Smooth muscle cell (in vitro differentiated cells): ENCODE measurements at regions not wholly inside any gene's neighbourhood (a gene's known extent, or its start where the extent isn't known, plus 50 kb on each side); places are given as distances from the start of the nearest gene placed in this dataset.

Source experiments
- DNase-seq: peaks from one replicate; lab custom pipeline; 2025; ENCODE audit not compliant: unreplicated experiment; lab: John Stamatoyannopoulos, UW
- H2AFZ ChIP-seq: fragments of 200-600 bp; sonication (generic); 2 replicates; pipeline ENCODE4 v1.6.0; 2016; ENCODE audit warnings: antibody characterized with exemption, low read depth, mild to moderate bottlenecking
- H3F3A ChIP-seq: fragments of 200-600 bp; sonication (generic); 2 replicates; pipeline ENCODE4 v1.6.0; 2017; ENCODE audit warnings: antibody characterized with exemption, low read depth
- H3K27ac ChIP-seq: fragments of 200-600 bp; sonication (generic); 2 replicates; pipeline ENCODE4 v1.5.1; 2016; ENCODE audit warnings: low read depth, mild to moderate bottlenecking
- H3K27me3 ChIP-seq: fragments of 200-600 bp; sonication (generic); 2 replicates; pipeline ENCODE4 v1.6.1; 2016; ENCODE audit warnings: low read depth, mild to moderate bottlenecking
- H3K36me3 ChIP-seq: fragments of 200-600 bp; sonication (generic); 2 replicates; pipeline ENCODE4 v1.5.1; 2016; ENCODE audit warnings: low read depth
- H3K4me1 ChIP-seq: fragments of 200-600 bp; sonication (generic); 2 replicates; pipeline ENCODE4 v1.5.1; 2016; ENCODE audit warnings: low read depth
- H3K4me2 ChIP-seq: fragments of 200-600 bp; sonication (generic); 2 replicates; pipeline ENCODE4 v1.6.0; 2016; ENCODE audit warnings: mild to moderate bottlenecking
- H3K4me3 ChIP-seq: fragments of 200-600 bp; sonication (generic); 2 replicates; pipeline ENCODE4 v1.5.1; 2016; ENCODE audit warnings: mild to moderate bottlenecking
- H3K79me2 ChIP-seq: fragments of 200-600 bp; sonication (generic); 2 replicates; pipeline ENCODE4 v1.6.0; 2016; ENCODE audit warnings: low read depth, mild to moderate bottlenecking
- H3K9ac ChIP-seq: fragments of 200-600 bp; sonication (generic); 2 replicates; pipeline ENCODE4 v1.6.0; 2016; ENCODE audit warnings: low read depth
- H3K9me3 ChIP-seq: fragments of 200-600 bp; sonication (generic); replicated peaks from 2 replicates; pipeline ENCODE4 v1.5.1; 2016; ENCODE audit warnings: low read depth
- H4K20me1 ChIP-seq: fragments of 200-600 bp; sonication (generic); 2 replicates; pipeline ENCODE4 v1.6.0; 2016; ENCODE audit warnings: low read depth
- WGBS: methylation state at CpG from one replicate; pipeline ENCODE4 v1.1.7; 2016; ENCODE audit warnings: low lambda C conversion rate; 5-methylcytosine and 5-hydroxymethylcytosine counted together
- TF ChIP-seq, protein P1 (sequence below): fragments of 200-600 bp; sonication (generic); IDR thresholded peaks from 2 replicates; pipeline ENCODE4 v1.5.1; 2017; ENCODE audit warnings: borderline replicate concordance, mild to moderate bottlenecking, antibody characterized with exemption; ENCODE audit not compliant: insufficient read depth, poor library complexity, severe bottlenecking

DNA sequence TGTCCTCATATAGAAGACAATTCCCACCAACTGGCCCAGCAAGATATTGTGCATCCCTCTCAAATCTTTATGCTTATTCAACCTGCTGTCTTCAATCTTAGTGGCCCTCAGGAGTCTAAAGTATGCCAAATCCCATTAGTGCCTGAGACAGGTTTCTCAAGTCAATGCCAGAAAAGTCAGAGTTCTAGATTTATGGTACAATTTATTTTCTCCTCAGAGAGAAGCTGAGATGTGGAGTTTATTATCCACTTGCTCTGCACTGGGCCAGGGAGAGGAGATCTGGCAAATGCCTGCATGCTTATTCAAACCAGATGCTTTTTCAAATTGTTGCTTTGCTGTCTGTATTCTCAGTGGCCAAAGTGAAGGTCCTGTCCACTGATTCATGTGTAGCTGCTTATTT, 825.2 kb downstream of the METTL4 start:
- H3K4me1 ChIP-seq = no peaks in the 10 kb centered on the region
- no peak overlapping the region for H3K4me3 ChIP-seq
- no peak overlapping the region for H2AFZ ChIP-seq
- H3K9me3 ChIP-seq = no peaks in the 10 kb centered on the region
- H3K4me2 ChIP-seq = no peak overlapping the region
- H3K9ac ChIP-seq = no peak overlapping the region
- TF ChIP-seq, protein P1, sequence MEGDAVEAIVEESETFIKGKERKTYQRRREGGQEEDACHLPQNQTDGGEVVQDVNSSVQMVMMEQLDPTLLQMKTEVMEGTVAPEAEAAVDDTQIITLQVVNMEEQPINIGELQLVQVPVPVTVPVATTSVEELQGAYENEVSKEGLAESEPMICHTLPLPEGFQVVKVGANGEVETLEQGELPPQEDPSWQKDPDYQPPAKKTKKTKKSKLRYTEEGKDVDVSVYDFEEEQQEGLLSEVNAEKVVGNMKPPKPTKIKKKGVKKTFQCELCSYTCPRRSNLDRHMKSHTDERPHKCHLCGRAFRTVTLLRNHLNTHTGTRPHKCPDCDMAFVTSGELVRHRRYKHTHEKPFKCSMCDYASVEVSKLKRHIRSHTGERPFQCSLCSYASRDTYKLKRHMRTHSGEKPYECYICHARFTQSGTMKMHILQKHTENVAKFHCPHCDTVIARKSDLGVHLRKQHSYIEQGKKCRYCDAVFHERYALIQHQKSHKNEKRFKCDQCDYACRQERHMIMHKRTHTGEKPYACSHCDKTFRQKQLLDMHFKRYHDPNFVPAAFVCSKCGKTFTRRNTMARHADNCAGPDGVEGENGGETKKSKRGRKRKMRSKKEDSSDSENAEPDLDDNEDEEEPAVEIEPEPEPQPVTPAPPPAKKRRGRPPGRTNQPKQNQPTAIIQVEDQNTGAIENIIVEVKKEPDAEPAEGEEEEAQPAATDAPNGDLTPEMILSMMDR = no peak
- no peaks in the 10 kb centered on the region for H4K20me1 ChIP-seq
- H3F3A ChIP-seq = no peaks in the 10 kb centered on the region
- no peak overlapping the region for H3K27ac ChIP-seq
- peaks cover 14% of the 10 kb centered on the region for H3K27me3 ChIP-seq
- no peak for DNase-seq
- H3K79me2 ChIP-seq = no peaks in the 10 kb centered on the region
- H3K36me3 ChIP-seq = no peaks in the 10 kb centered on the region

DNA sequence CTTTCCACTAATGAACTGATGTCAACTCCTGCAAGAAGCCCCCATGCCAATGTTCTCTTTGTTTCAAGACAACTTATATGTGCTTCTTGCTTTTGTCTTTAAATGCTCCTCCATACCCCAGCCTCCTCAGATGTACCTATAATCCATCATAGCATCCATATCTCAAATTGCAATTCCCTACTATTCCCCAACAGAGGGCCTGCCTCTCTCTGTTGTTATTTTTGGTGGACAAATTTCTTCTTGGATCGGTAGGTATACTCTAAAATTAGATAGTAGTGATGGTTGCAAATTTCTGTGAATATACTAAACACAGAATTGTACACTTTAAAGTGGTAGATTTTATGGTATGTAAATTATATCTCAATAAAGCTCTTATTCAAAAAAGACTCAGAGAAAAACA, 820.1 kb downstream of the METTL4 start:
- Histone ChIP-seq H2AFZ (no peak overlapping the region), H3F3A (no peaks in the 10 kb centered on the region), H3K4me1 (no peaks in the 10 kb centered on the region), H4K20me1 (no peaks in the 10 kb centered on the region), H3K36me3 (no peaks in the 10 kb centered on the region), H3K4me3 (no peak overlapping the region), H3K9ac (no peak overlapping the region), H3K27me3 (peaks cover 14% of the 10 kb centered on the region), H3K27ac (no peak overlapping the region), H3K4me2 (no peak overlapping the region), H3K9me3 (no peaks in the 10 kb centered on the region), H3K79me2 (no peaks in the 10 kb centered on the region)
- TF ChIP-seq, protein P1 = no peak
- DNase-seq = no peak
- 73% methylated on average over 1 of the region's 1 CpG for WGBS

DNA sequence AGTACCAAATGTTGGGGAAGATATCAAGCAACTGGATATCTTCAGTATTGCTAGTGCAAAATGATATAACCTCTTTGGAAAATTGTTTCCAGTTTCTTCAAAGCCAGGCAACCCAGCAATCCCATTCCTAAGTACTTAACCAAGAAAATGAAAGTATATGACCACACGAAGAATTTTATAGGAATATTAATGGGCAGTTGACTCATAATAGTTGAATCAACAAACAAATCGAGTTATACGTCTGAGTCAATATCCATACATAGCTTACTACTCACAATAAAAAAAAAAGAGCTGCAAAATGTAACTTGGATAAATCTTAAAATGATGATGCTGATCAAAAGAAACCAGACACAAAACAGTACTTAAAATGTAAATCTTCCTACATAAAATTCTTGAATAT, 810.4 kb downstream of the METTL4 start:
- H2AFZ ChIP-seq = no peak overlapping the region
- no peaks in the 10 kb centered on the region for H3K9me3 ChIP-seq
- no peak overlapping the region for H3K9ac ChIP-seq
- no peak overlapping the region for H3K27ac ChIP-seq
- H3K4me3 ChIP-seq = no peak overlapping the region
- H3K36me3 ChIP-seq = no peaks in the 10 kb centered on the region
- TF ChIP-seq, protein P1 = no peak
- no peaks in the 10 kb centered on the region for H4K20me1 ChIP-seq
- WGBS = 81% methylated on average over 3 of the region's 3 CpGs
- no peaks in the 10 kb centered on the region for H3F3A ChIP-seq
- H3K27me3 ChIP-seq = no peaks in the 10 kb centered on the region
- no peaks in the 10 kb centered on the region for H3K79me2 ChIP-seq
- DNase-seq = no peak
- H3K4me2 ChIP-seq = no peak overlapping the region
- no peaks in the 10 kb centered on the region for H3K4me1 ChIP-seq

DNA sequence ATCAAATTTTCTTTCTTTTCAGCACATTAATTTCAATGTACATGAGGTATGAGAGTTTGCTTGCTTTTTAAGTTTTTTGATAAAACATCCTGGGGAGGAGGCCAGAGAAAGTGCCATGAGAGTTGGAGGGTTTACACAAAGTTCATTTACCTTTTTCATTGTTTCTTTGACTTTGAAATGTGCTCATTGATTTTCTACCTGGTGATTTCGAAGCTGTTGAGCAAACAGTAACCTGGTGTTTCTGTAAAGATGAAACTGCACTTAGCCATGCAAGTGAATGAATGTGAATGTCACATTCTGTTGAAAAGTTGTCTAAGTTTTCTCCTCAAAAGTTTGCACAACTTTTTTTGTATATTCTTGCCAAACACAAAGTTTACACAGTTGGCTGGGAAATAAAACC, 797.0 kb downstream of the METTL4 start:
- Histone ChIP-seq H4K20me1 (no peaks in the 10 kb centered on the region), H3K9me3 (no peaks in the 10 kb centered on the region), H2AFZ (no peak overlapping the region), H3K36me3 (no peaks in the 10 kb centered on the region), H3K27me3 (no peaks in the 10 kb centered on the region), H3K27ac (no peak overlapping the region), H3K4me3 (no peak overlapping the region), H3K4me1 (no peaks in the 10 kb centered on the region), H3F3A (no peaks in the 10 kb centered on the region), H3K4me2 (no peak overlapping the region), H3K9ac (no peak overlapping the region), H3K79me2 (no peaks in the 10 kb centered on the region)
- WGBS = 93% methylated on average over 1 of the region's 1 CpG
- TF ChIP-seq, protein P1 = no peak
- no peak for DNase-seq
